ENCODE measurements at regions not wholly inside any gene's neighbourhood (a gene's known extent, or its start where the extent isn't known, plus 50 kb on each side); places are given as distances from the start of the nearest gene placed in this dataset.

- Histone ChIP-seq H3K27me3 (ENCODE audit: insufficient read depth, low read length, poor library complexity, severe bottlenecking) (no peaks in the 10 kb centered on the region), H3K27ac (ENCODE audit: low read depth, low read length) (no peak overlapping the region), H3K9me3 (ENCODE audit: low read length) (no peaks in the 10 kb centered on the region), H3K4me3 (ENCODE audit: low read length) (no peak overlapping the region), H3K36me3 (ENCODE audit: insufficient read depth, low read length) (no peaks in the 10 kb centered on the region), H3K4me1 (ENCODE audit: insufficient read depth, low read length) (no peaks in the 10 kb centered on the region)
- CTCF ChIA-PET: no interaction called here
- Mint-ChIP-seq H3K27me3 (no peaks in the 10 kb centered on the region), H3K4me3 (no peak overlapping the region), H3K36me3 (no peaks in the 10 kb centered on the region), H3K4me1 (no peaks in the 10 kb centered on the region), H3K9me3 (peaks cover 6 to 17% (median 13%) of the 10 kb centered on the region in 5 donors), H3K27ac (no peak overlapping the region)
- POLR2A ChIA-PET: no interaction called here
- no peak for DNase-seq
Observed at GRCh38 chr2:79375817-79376216, 137.0 kb upstream of the CTNNA2 start.

GRCh38 chr2:79373358-79374130 is 139.3 kb upstream of the CTNNA2 start:
- Mint-ChIP-seq H3K27me3 (no peaks in the 10 kb centered on the region), H3K4me3 (no peak overlapping the region)

GRCh38 chr2:79370976-79371538 is 141.8 kb upstream of the CTNNA2 start:
- H3K9me3 Mint-ChIP-seq: peaks cover 8 to 21% (median 15%) of the 10 kb centered on the region in 5 donors
- DNase-seq: no peak
- H3K4me3 ChIP-seq (ENCODE audit: low read length): no peak overlapping the region
- H3K4me3 Mint-ChIP-seq: no peak overlapping the region
- POLR2A ChIA-PET: no interaction called here
- CTCF ChIA-PET: no interaction called here
- no peaks in the 10 kb centered on the region for H3K36me3 Mint-ChIP-seq
- no peak overlapping the region for H3K27ac Mint-ChIP-seq
- no peaks in the 10 kb centered on the region for H3K4me1 ChIP-seq (ENCODE audit: insufficient read depth, low read length)
- H3K27ac ChIP-seq (ENCODE audit: low read depth, low read length): no peak overlapping the region
- H3K36me3 ChIP-seq (ENCODE audit: insufficient read depth, low read length): no peaks in the 10 kb centered on the region
- no peaks in the 10 kb centered on the region for H3K9me3 ChIP-seq (ENCODE audit: low read length)
- H3K27me3 ChIP-seq (ENCODE audit: insufficient read depth, low read length, poor library complexity, severe bottlenecking): no peaks in the 10 kb centered on the region
- no peaks in the 10 kb centered on the region for H3K27me3 Mint-ChIP-seq
- H3K4me1 Mint-ChIP-seq: no peaks in the 10 kb centered on the region

More at GRCh38 chr2:79373358-79374130, 139.3 kb upstream of the CTNNA2 start:
- H3K9me3 Mint-ChIP-seq: peaks cover 6 to 21% (median 8%) of the 10 kb centered on the region in 5 donors
- no peak for DNase-seq
- Histone ChIP-seq H3K27me3 (ENCODE audit: insufficient read depth, low read length, poor library complexity, severe bottlenecking) (no peaks in the 10 kb centered on the region), H3K4me3 (ENCODE audit: low read length) (no peak overlapping the region), H3K27ac (ENCODE audit: low read depth, low read length) (no peak overlapping the region), H3K36me3 (ENCODE audit: insufficient read depth, low read length) (no peaks in the 10 kb centered on the region), H3K9me3 (ENCODE audit: low read length) (no peaks in the 10 kb centered on the region), H3K4me1 (ENCODE audit: insufficient read depth, low read length) (no peaks in the 10 kb centered on the region)
- ChIA-PET CTCF (no interaction called here), POLR2A (no interaction called here)
- H3K4me1 Mint-ChIP-seq: no peaks in the 10 kb centered on the region
- no peaks in the 10 kb centered on the region for H3K36me3 Mint-ChIP-seq
- H3K27ac Mint-ChIP-seq: no peak overlapping the region

- Histone ChIP-seq H3K4me1 (ENCODE audit: insufficient read depth, low read length) (no peaks in the 10 kb centered on the region), H3K36me3 (ENCODE audit: insufficient read depth, low read length) (no peaks in the 10 kb centered on the region), H3K4me3 (ENCODE audit: low read length) (no peak overlapping the region), H3K9me3 (ENCODE audit: low read length) (no peaks in the 10 kb centered on the region), H3K27me3 (ENCODE audit: insufficient read depth, low read length, poor library complexity, severe bottlenecking) (no peaks in the 10 kb centered on the region), H3K27ac (ENCODE audit: low read depth, low read length) (no peak overlapping the region)
- Mint-ChIP-seq H3K4me3 (no peak overlapping the region), H3K9me3 (peaks cover 5 to 19% (median 11%) of the 10 kb centered on the region in 5 donors), H3K36me3 (no peaks in the 10 kb centered on the region), H3K27me3 (no peaks in the 10 kb centered on the region), H3K4me1 (no peaks in the 10 kb centered on the region), H3K27ac (no peak overlapping the region)
- DNase-seq: no peak
- ChIA-PET POLR2A (no interaction called here), CTCF (no interaction called here)
Observed at GRCh38 chr2:79369127-79369526, 143.7 kb upstream of the CTNNA2 start.

- Mint-ChIP-seq H3K9me3 (peaks cover 8 to 16% (median 11%) of the 10 kb centered on the region in 5 donors), H3K4me1 (no peaks in the 10 kb centered on the region), H3K36me3 (no peaks in the 10 kb centered on the region), H3K27me3 (no peaks in the 10 kb centered on the region), H3K4me3 (no peak overlapping the region), H3K27ac (no peak overlapping the region)
- ChIA-PET CTCF (no interaction called here), POLR2A (no interaction called here)
- no peaks in the 10 kb centered on the region for H3K27me3 ChIP-seq (ENCODE audit: insufficient read depth, low read length, poor library complexity, severe bottlenecking)
- no peak overlapping the region for H3K4me3 ChIP-seq (ENCODE audit: low read length)
- H3K4me1 ChIP-seq (ENCODE audit: insufficient read depth, low read length): no peaks in the 10 kb centered on the region
- H3K36me3 ChIP-seq (ENCODE audit: insufficient read depth, low read length): no peaks in the 10 kb centered on the region
- no peak for DNase-seq
- no peak overlapping the region for H3K27ac ChIP-seq (ENCODE audit: low read depth, low read length)
- H3K9me3 ChIP-seq (ENCODE audit: low read length): no peaks in the 10 kb centered on the region
Observed at GRCh38 chr2:79368116-79368630, 144.7 kb upstream of the CTNNA2 start.

GRCh38 chr2:79359419-79359818 is 153.4 kb upstream of the CTNNA2 start:
- H3K27me3 Mint-ChIP-seq: no peaks in the 10 kb centered on the region
- Histone ChIP-seq H3K9me3 (ENCODE audit: low read length) (no peaks in the 10 kb centered on the region), H3K4me3 (ENCODE audit: low read length) (no peak overlapping the region), H3K27me3 (ENCODE audit: insufficient read depth, low read length, poor library complexity, severe bottlenecking) (no peaks in the 10 kb centered on the region), H3K27ac (ENCODE audit: low read depth, low read length) (no peak overlapping the region), H3K36me3 (ENCODE audit: insufficient read depth, low read length) (no peaks in the 10 kb centered on the region), H3K4me1 (ENCODE audit: insufficient read depth, low read length) (no peaks in the 10 kb centered on the region)
- no peaks in the 10 kb centered on the region for H3K36me3 Mint-ChIP-seq
- peaks cover 6 to 25% (median 13%) of the 10 kb centered on the region in 5 donors for H3K9me3 Mint-ChIP-seq
- no peak overlapping the region for H3K4me3 Mint-ChIP-seq
- POLR2A ChIA-PET: no interaction called here
- no peak overlapping the region for H3K27ac Mint-ChIP-seq
- H3K4me1 Mint-ChIP-seq: no peaks in the 10 kb centered on the region
- no peak for DNase-seq
- CTCF ChIA-PET: no interaction called here

- CTCF ChIA-PET: no interaction called here
- Histone ChIP-seq H3K36me3 (ENCODE audit: insufficient read depth, low read length) (no peaks in the 10 kb centered on the region), H3K4me3 (ENCODE audit: low read length) (no peak overlapping the region), H3K4me1 (ENCODE audit: insufficient read depth, low read length) (no peaks in the 10 kb centered on the region), H3K27me3 (ENCODE audit: insufficient read depth, low read length, poor library complexity, severe bottlenecking) (no peaks in the 10 kb centered on the region), H3K9me3 (ENCODE audit: low read length) (no peaks in the 10 kb centered on the region), H3K27ac (ENCODE audit: low read depth, low read length) (no peak overlapping the region)
- POLR2A ChIA-PET: no interaction called here
- H3K4me1 Mint-ChIP-seq: no peaks in the 10 kb centered on the region
- H3K9me3 Mint-ChIP-seq: peaks cover 12 to 40% (median 25%) of the 10 kb centered on the region in 5 donors
- no peak overlapping the region for H3K27ac Mint-ChIP-seq
- no peaks in the 10 kb centered on the region for H3K27me3 Mint-ChIP-seq
- DNase-seq: no peak
- no peaks in the 10 kb centered on the region for H3K36me3 Mint-ChIP-seq
- H3K4me3 Mint-ChIP-seq: no peak overlapping the region
Observed at GRCh38 chr2:79355569-79355968, 157.3 kb upstream of the CTNNA2 start.

- CTCF ChIA-PET: no interaction called here
- Mint-ChIP-seq H3K27me3 (no peaks in the 10 kb centered on the region), H3K9me3 (peaks cover 9 to 25% (median 11%) of the 10 kb centered on the region in 5 donors)
Observed at GRCh38 chr2:79327460-79327859, 167.9 kb upstream of the REG3A start.

More at GRCh38 chr2:79327460-79327859, 167.9 kb upstream of the REG3A start:
- Histone ChIP-seq H3K36me3 (ENCODE audit: insufficient read depth, low read length) (no peaks in the 10 kb centered on the region), H3K9me3 (ENCODE audit: low read length) (no peaks in the 10 kb centered on the region), H3K27me3 (ENCODE audit: insufficient read depth, low read length, poor library complexity, severe bottlenecking) (no peaks in the 10 kb centered on the region), H3K4me1 (ENCODE audit: insufficient read depth, low read length) (no peaks in the 10 kb centered on the region), H3K4me3 (ENCODE audit: low read length) (no peak overlapping the region), H3K27ac (ENCODE audit: low read depth, low read length) (no peak overlapping the region)
- no peak overlapping the region for H3K4me3 Mint-ChIP-seq
- H3K4me1 Mint-ChIP-seq: no peaks in the 10 kb centered on the region
- H3K36me3 Mint-ChIP-seq: no peaks in the 10 kb centered on the region
- POLR2A ChIA-PET: no interaction called here
- no peak for DNase-seq
- H3K27ac Mint-ChIP-seq: no peak overlapping the region

Measured in CD8-positive, alpha-beta memory T cell (primary cell).